ENCODE measurements at regions not wholly inside any gene's neighbourhood (a gene's known extent, or its start where the extent isn't known, plus 50 kb on each side); places are given as distances from the start of the nearest gene placed in this dataset.

- H3K4me1 ChIP-seq (ENCODE audit: control insufficient read depth in 2 of 2, insufficient read depth in 2 of 2, low read length in 2 of 2) = no peaks in the 10 kb centered on the region
- Mint-ChIP-seq H3K4me1 (no peaks in the 10 kb centered on the region), H3K4me3 (no peak overlapping the region), H3K9me3 (ENCODE audit: insufficient read depth) (no peaks in the 10 kb centered on the region), H3K27ac (no peak overlapping the region), H3K27me3 (peaks cover 9% of the 10 kb centered on the region)
- intact Hi-C loops (cut with micrococcal nuclease) = no loop called here
- WGBS (ENCODE audit: insufficient coverage) = 74% methylated on average over 4 of the region's 4 CpGs
- ChIA-PET CTCF (no interaction called here), POLR2A (no interaction called here)
- H3K9me3 ChIP-seq (ENCODE audit: control extremely low read depth in 1 of 3, control insufficient read depth in 2 of 3, insufficient read depth in 1 of 3, low read length in 2 of 3) = peaks cover 0 to 4% (median 0%) of the 10 kb centered on the region in 3 donors
- TF ChIP-seq EZH2 (IDR thresholded peaks at IDR 0.05; ENCODE audit: borderline replicate concordance, insufficient read depth, low read depth, low read length, poor library complexity, severe bottlenecking) (no peak), CTCF (IDR thresholded peaks at IDR 0.05) (no peak)
- H3K4me2 ChIP-seq (replicated peaks; ENCODE audit: low read depth, low read length, poor library complexity, severe bottlenecking) = no peak overlapping the region
- H3K4me3 ChIP-seq (ENCODE audit: control extremely low read depth in 1 of 5, extremely low read depth in 1 of 5, insufficient read depth in 1 of 5, low read depth in 2 of 5, low read length in 4 of 5) = no peak overlapping the region
- no peaks in the 10 kb centered on the region for H3K27me3 ChIP-seq (replicated peaks in 1 of 4; ENCODE audit: control extremely low read depth in 1 of 4, control insufficient read depth in 3 of 4, insufficient read depth in 4 of 4, low read length in 3 of 4)
- no peaks in the 10 kb centered on the region for H3K36me3 ChIP-seq (replicated peaks in 1 of 2; ENCODE audit: control extremely low read depth in 1 of 2, control insufficient read depth in 1 of 2, extremely low read depth in 1 of 2, insufficient read depth in 2 of 2, low read length in 1 of 2)
- H4K20me1 ChIP-seq (ENCODE audit: control insufficient read depth, insufficient read depth, low read length, poor library complexity, severe bottlenecking) = no peaks in the 10 kb centered on the region
- H2AFZ ChIP-seq (ENCODE audit: insufficient read depth, low read depth, low read length, poor library complexity, severe bottlenecking) = no peak overlapping the region
- ATAC-seq (ENCODE audit: low read depth) = no peak
- H3K9ac ChIP-seq (ENCODE audit: low read length) = no peak overlapping the region
- no peak for DNase-seq
- no peaks in the 10 kb centered on the region for H3K79me2 ChIP-seq (ENCODE audit: control insufficient read depth, insufficient read depth, low read length)
- no peak overlapping the region for H3K27ac ChIP-seq (ENCODE audit: low read length in 2 of 2)
These were observed 409.4 kb upstream of the B3GAT1 start for GRCh38 chr11:134821422-134821821.

- no peaks in the 10 kb centered on the region for H4K20me1 ChIP-seq (ENCODE audit: control insufficient read depth, insufficient read depth, low read length, poor library complexity, severe bottlenecking)
- H3K4me1 Mint-ChIP-seq = no peaks in the 10 kb centered on the region
- H3K9me3 Mint-ChIP-seq (ENCODE audit: insufficient read depth) = no peaks in the 10 kb centered on the region
- H3K79me2 ChIP-seq (ENCODE audit: control insufficient read depth, insufficient read depth, low read length) = no peaks in the 10 kb centered on the region
- no peaks in the 10 kb centered on the region for H3K36me3 ChIP-seq (replicated peaks in 1 of 2; ENCODE audit: control extremely low read depth in 1 of 2, control insufficient read depth in 1 of 2, extremely low read depth in 1 of 2, insufficient read depth in 2 of 2, low read length in 1 of 2)
- H3K4me1 ChIP-seq (ENCODE audit: control insufficient read depth in 2 of 2, insufficient read depth in 2 of 2, low read length in 2 of 2) = no peaks in the 10 kb centered on the region
- no peak overlapping the region for H3K4me2 ChIP-seq (replicated peaks; ENCODE audit: low read depth, low read length, poor library complexity, severe bottlenecking)
- H3K9ac ChIP-seq (ENCODE audit: low read length) = no peak overlapping the region
- no peak for DNase-seq
- no peak overlapping the region for H3K27ac ChIP-seq (ENCODE audit: low read length in 2 of 2)
- H3K27me3 ChIP-seq (replicated peaks in 1 of 4; ENCODE audit: control extremely low read depth in 1 of 4, control insufficient read depth in 3 of 4, insufficient read depth in 4 of 4, low read length in 3 of 4) = peaks cover 0 to 3% (median 0%) of the 10 kb centered on the region in 4 experiments
- ATAC-seq (ENCODE audit: low read depth) = no peak
- peaks cover 15% of the 10 kb centered on the region for H3K27me3 Mint-ChIP-seq
- ChIA-PET POLR2A (no interaction called here), CTCF (no interaction called here)
- no peak overlapping the region for H2AFZ ChIP-seq (ENCODE audit: insufficient read depth, low read depth, low read length, poor library complexity, severe bottlenecking)
- intact Hi-C loops (cut with micrococcal nuclease) = no loop called here
- H3K9me3 ChIP-seq (ENCODE audit: control extremely low read depth in 1 of 3, control insufficient read depth in 2 of 3, insufficient read depth in 1 of 3, low read length in 2 of 3) = peaks cover 0 to 4% (median 0%) of the 10 kb centered on the region in 3 donors
- no peak for TF ChIP-seq CTCF (IDR thresholded peaks at IDR 0.05)
- no peak for TF ChIP-seq EZH2 (IDR thresholded peaks at IDR 0.05; ENCODE audit: borderline replicate concordance, insufficient read depth, low read depth, low read length, poor library complexity, severe bottlenecking)
- 46% methylated on average over 5 of the region's 7 CpGs for WGBS (ENCODE audit: insufficient coverage)
- H3K4me3 Mint-ChIP-seq = no peak overlapping the region
- no peak overlapping the region for H3K27ac Mint-ChIP-seq
- H3K4me3 ChIP-seq (ENCODE audit: control extremely low read depth in 1 of 5, extremely low read depth in 1 of 5, insufficient read depth in 1 of 5, low read depth in 2 of 5, low read length in 4 of 5) = no peak overlapping the region
These were observed 407.0 kb upstream of the B3GAT1 start for GRCh38 chr11:134819041-134819440.
